ENCODE measurements at regions not wholly inside any gene's neighbourhood (a gene's known extent, or its start where the extent isn't known, plus 50 kb on each side); places are given as distances from the start of the nearest gene placed in this dataset.
"Not testable (repeated sequence)": the region's sequence is repeated elsewhere in the genome, so short reads cannot be mapped to it uniquely, and the experiment has no call there.

- no peak for DNase-seq (ENCODE audit: low spot score)
Observed at GRCh38 chr18:997499-997898, 92.8 kb downstream of the ADCYAP1 start.

DNA sequence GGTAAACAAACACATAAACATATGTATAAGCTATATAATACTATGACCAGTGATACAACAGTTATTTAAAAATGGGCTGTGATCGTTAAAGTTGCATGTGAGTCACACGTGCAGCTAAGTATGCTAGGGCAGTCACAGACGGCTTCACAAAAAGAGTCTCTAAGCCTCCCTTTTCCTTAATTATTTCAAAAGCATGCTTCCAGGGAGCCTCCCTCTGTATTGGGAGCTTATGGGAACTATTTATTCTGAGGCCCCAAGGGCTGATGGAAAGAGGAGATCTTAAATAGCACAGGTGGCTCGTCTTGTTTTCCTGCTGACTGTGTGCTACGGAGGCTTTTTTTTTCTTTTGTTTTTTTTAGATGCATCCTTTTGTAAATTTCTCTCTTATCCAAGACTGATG, 94.3 kb downstream of the ADCYAP1 start:
- no peak for DNase-seq (ENCODE audit: low spot score)

GRCh38 chr18:1002653-1003178, 98.0 kb downstream of the ADCYAP1 start:
- DNase-seq (ENCODE audit: low spot score) = no peak

GRCh38 chr18:1003499-1003898, 98.8 kb downstream of the ADCYAP1 start:
- DNase-seq (ENCODE audit: low spot score) = no peak

DNA sequence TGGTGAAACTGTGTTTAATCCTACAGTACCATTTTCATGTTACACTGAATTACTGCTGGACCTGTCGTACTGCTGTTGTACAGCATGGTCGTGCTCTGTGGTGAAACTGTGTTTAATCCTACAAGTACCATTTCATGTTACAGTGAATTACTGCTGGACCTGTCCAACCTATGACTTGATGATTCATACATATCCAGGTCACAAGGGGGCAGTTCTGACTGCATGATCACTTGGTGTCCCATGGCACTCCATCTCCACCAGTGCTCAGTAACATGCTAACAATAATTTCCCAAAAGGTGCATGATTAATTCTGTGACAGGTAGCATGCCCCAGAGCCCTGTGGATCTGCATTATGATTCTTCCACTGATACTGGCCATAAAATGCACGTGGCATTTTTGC, 101.6 kb downstream of the ADCYAP1 start:
- DNase-seq (ENCODE audit: low spot score) = no peak

DNA sequence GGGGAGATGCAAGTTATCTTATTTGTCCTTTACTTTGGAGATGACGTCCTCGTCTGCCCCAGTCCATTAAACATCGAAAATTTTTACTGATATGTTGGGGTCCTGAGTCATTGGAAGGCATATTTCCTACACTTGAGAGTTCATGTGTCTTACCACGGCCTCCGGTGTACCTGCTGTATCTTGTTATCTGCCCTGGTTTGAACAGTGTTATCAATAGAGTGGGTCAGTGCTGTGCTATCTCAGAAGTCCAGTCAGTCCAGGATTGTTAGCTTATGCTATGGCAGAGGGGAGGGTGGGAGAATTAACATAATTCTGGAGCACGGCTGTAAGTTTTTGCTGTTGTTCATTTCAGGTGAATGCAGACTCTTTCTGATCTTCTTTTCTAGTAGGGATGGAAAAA, 102.3 kb downstream of the ADCYAP1 start:
- no peak for DNase-seq (ENCODE audit: low spot score)

- no peak for DNase-seq (ENCODE audit: low spot score)
Observed at GRCh38 chr18:1011349-1011748, 106.7 kb downstream of the ADCYAP1 start.

- no peak for DNase-seq (ENCODE audit: low spot score)
Observed at GRCh38 chr18:1012775-1013174, 108.1 kb downstream of the ADCYAP1 start.

DNA sequence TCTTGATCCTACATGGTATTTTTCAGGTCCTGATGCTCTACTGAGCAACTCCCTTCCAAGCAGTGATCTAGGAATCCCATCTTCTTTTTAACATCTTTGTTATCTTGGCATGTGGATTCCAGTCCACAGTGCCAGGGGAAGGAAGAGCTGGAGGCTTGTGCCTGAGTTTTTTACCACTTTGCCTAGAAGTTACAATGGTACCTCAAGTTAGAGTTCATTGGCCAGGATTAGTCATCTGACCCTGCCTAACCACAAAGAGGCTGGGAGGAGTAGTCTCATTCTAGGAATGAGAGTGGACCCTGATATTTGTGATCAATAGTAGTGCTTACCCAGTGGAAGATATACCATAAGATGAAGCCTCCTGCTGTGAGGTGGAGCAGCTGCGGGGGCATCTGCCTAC, 109.3 kb downstream of the ADCYAP1 start:
- DNase-seq (ENCODE audit: low spot score) = no peak

DNA sequence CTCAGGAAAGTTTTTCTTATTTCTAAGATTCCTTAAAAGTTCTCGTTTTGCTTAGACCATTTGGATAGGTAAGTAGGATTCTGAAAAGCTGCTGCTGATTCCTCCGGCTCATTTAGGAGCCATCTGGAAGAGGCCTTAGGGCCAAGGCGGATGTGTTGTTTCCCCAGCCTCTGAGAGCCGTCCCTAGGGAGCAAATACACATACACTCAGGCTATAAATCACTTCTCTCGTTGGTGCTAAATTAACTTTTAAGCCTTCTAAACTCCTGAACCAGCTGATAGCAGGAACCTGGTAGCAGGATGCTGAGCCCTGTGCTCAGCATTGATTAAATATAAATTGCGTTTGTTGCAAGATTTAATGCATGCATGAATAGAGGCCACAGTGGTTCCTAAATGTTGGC, 109.8 kb downstream of the ADCYAP1 start:
- no peak for DNase-seq (ENCODE audit: low spot score)

DNA sequence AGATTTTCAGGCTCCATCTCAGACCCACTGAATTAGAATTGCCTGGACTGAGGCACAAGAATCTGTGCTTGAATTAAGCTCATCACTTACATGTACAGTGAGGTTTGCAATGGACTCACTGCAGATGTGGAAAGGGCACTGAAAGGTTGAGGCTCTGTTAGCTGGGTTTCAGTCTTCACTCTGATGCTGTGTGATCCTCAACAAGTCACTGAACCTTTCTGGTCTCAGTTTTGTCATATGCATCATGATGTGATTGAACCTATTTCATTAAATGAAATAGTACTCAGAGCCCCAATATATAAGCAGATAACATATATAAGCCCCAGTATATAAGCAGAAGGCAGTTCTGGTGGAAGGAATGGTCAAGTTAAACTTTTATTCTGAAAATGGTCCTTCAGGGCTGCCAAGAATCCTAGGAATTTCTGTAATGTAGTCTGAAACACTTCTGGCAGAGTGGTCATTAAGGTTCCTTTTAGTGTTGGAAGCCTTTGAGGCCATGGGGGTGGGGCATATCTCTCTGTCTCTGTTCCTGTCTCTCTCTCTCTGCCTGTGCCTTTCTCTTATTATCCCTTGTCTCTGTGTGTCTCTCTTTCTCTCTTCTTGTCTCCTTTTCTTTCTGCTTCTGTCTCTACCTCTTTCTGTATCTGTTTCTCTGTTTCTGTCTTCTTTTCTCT, 110.4 kb downstream of the ADCYAP1 start:
- DNase-seq (ENCODE audit: low spot score) = no peak

DNA sequence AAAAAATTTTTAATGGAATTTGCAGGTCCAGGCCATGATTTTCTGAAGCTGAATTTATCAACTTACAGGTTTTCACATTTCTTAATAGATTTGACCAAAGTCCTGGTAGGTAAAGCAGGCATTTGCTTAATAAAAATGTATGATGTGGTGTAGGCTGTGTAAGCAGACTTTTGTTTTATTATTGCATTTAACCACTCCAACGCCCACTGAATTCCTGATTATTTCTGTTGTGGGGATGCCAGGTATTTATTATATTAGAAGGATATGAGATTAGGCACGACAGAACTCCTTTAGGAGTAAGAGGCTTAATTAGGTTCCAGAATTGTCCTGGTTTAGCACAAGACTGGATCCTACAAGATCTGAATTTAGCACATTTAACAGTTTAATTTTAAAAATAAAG, 111.1 kb downstream of the ADCYAP1 start:
- no peak for DNase-seq (ENCODE audit: low spot score)

GRCh38 chr18:1017227-1018058, 112.8 kb downstream of the ADCYAP1 start:
- no peak for DNase-seq (ENCODE audit: low spot score)

GRCh38 chr18:1018181-1018681, 113.6 kb downstream of the ADCYAP1 start:
- DNase-seq (ENCODE audit: low spot score) = no peak

- no peak for DNase-seq (ENCODE audit: low spot score)
Observed at GRCh38 chr18:1019191-1019590, 114.5 kb downstream of the ADCYAP1 start.

GRCh38 chr18:1020731-1021344, 116.2 kb downstream of the ADCYAP1 start:
- DNase-seq (ENCODE audit: low spot score) = no peak

DNA sequence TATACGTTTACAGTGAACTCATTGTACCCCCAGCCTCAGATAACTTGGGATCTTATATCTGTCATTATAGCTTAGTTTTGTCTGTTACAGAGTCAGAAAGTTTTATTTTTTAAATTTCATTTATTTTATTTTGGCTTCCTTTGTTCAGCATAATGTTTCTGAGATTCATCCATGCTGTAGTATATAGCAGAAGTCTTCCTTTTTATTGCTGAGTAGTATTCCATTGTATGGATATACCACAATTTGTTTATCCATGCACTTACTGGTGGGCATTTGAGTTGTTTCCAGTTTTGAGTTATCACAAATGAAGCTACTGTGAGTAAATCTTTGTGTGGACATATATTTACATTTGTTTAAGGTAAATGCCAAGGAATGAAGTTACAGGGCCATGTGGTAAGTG, 122.3 kb downstream of the ADCYAP1 start:
- DNase-seq (ENCODE audit: low spot score) = no peak

DNA sequence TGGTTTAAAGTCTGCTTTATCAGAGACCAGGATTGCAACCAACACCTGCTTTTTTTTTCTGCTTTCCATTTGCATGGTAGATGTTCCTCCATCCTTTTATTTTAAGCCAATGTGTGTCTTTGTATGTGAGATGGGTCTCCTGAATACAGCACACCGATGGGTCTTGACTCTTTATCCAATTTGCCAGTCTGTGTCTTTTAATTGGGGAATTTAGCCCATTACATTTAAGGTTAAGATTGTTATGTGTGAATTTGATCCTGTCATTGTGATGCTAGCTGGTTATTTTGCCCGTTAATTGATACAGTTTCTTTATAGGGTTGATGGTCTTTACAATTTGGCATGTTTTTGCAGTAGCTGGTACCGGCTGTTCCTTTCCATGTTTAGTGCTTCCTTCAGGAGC, 128.4 kb downstream of the ADCYAP1 start:
- not testable (repeated sequence) for DNase-seq (ENCODE audit: low spot score)

DNA sequence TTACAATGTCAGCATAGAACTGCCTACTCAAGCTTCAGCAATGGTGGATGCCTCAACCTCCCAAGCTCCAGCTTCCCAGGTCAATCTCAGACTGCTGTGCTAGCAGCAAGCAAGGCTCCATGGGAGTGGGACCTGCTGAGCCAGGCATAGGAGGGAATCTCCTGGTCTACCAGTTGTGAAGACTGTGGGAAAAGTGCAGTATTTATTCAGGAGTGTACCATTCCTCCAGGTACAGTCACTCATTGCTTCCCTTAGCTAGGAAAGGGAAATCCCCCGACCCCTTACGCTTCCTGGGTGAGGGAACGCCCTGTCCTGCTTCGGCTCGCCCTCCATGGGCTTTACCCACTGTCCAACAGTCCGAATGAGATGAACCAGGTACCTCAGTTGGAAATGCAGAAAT, 130.3 kb downstream of the ADCYAP1 start:
- no peak for DNase-seq (ENCODE audit: low spot score)

DNA sequence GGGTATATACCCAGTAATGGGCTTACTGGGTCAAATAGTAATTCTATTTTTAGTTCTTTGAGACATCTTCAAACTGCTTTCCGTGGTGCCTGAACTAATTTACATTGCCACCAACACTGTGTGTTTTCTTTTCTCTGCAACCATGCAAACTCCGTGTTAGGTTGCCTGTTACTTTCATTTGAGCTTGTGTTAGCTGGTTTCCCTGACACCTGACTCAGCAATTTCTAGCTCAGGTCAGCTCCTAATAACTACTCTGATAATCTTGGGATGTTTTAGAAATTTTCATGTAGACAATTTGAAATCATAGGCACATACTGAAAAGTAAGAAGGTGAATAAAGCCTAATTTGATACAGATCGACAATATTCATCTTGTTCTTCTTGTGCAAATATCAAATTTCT, 132.3 kb downstream of the ADCYAP1 start:
- no peak for DNase-seq (ENCODE audit: low spot score)

DNA sequence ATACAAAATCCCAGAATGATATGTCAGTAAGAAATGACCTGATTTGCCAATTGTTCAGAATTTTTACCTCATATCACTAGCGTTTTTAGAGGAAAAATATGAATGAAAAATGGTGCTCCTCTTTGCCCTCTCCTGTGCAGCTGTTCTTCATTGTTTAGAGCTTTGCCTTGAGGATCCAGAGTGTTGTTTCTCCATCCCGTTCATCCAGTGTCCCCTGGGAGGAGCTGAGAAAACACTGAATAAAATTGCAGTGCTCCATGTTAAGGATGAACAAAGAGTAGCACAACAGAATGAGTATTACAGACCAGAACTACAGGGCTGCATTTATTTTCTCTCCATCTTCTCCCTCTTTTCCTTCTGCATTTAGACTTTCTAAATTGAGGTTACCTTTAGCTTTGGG, 133.1 kb downstream of the ADCYAP1 start:
- DNase-seq (ENCODE audit: low spot score) = no peak

- no peak for DNase-seq (ENCODE audit: low spot score)
Observed at GRCh38 chr18:1039421-1039820, 134.8 kb downstream of the ADCYAP1 start.

GRCh38 chr18:1043039-1043438, 138.4 kb downstream of the ADCYAP1 start:
- not testable (repeated sequence) for DNase-seq (ENCODE audit: low spot score)
